NK-92 (cell line): ENCODE measurements at regions not wholly inside any gene's neighbourhood (a gene's known extent, or its start where the extent isn't known, plus 50 kb on each side); places are given as distances from the start of the nearest gene placed in this dataset.
"Not testable (repeated sequence)": the region's sequence is repeated elsewhere in the genome, so short reads cannot be mapped to it uniquely, and the experiment has no call there.

Experiments used
- DNase-seq: peaks from one replicate; lab custom pipeline; 2025; ENCODE audit not compliant: unreplicated experiment; lab: John Stamatoyannopoulos, UW

- DNase-seq = no peak
These were observed 751.1 kb downstream of the CCDC85A start for GRCh38 chr2:56934866-56935265.

- no peak for DNase-seq
These were observed 756.3 kb downstream of the CCDC85A start for GRCh38 chr2:56940054-56940453.

- DNase-seq = no peak
These were observed 769.1 kb downstream of the CCDC85A start for GRCh38 chr2:56952871-56953270.

- no peak for DNase-seq
These were observed 776.8 kb downstream of the CCDC85A start for GRCh38 chr2:56960581-56960980.

GRCh38 chr2:56962673-56963072 is 778.9 kb downstream of the CCDC85A start:
- DNase-seq = no peak

GRCh38 chr2:56969513-56969912 is 785.7 kb downstream of the CCDC85A start:
- no peak for DNase-seq

- DNase-seq = no peak
These were observed 787.7 kb downstream of the CCDC85A start for GRCh38 chr2:56971383-56971974.

GRCh38 chr2:56981554-56981953 is 797.8 kb downstream of the CCDC85A start:
- DNase-seq = no peak

- DNase-seq = no peak
These were observed 801.8 kb downstream of the CCDC85A start for GRCh38 chr2:56985609-56986008.

- DNase-seq = no peak
These were observed 838.7 kb downstream of the CCDC85A start for GRCh38 chr2:57022496-57022895.

- DNase-seq = no peak
These were observed 861.3 kb downstream of the CCDC85A start for GRCh38 chr2:57044931-57045635.

- no peak for DNase-seq
These were observed 865.5 kb downstream of the CCDC85A start for GRCh38 chr2:57049273-57049672.

GRCh38 chr2:57050007-57050406 is 866.2 kb downstream of the CCDC85A start:
- DNase-seq = no peak

GRCh38 chr2:57066301-57066700 is 882.5 kb downstream of the CCDC85A start:
- DNase-seq = not testable (repeated sequence)

GRCh38 chr2:57075226-57075625 is 891.4 kb downstream of the CCDC85A start:
- no peak for DNase-seq

- no peak for DNase-seq
These were observed 896.2 kb downstream of the CCDC85A start for GRCh38 chr2:57080035-57080434.

- DNase-seq = no peak
These were observed 901.0 kb downstream of the CCDC85A start for GRCh38 chr2:57084697-57085281.

- no peak for DNase-seq
These were observed 909.2 kb downstream of the CCDC85A start for GRCh38 chr2:57093020-57093419.

- no peak for DNase-seq
These were observed 914.1 kb downstream of the CCDC85A start for GRCh38 chr2:57097855-57098254.

- DNase-seq = no peak
These were observed 916.6 kb downstream of the CCDC85A start for GRCh38 chr2:57100436-57100835.

- no peak for DNase-seq
These were observed 921.9 kb downstream of the CCDC85A start for GRCh38 chr2:57105694-57106093.

- DNase-seq = no peak
These were observed 923.6 kb downstream of the CCDC85A start for GRCh38 chr2:57107353-57107752.
